Colonic mucosa (tissue), 4 donors: ENCODE measurements at regions not wholly inside any gene's neighbourhood (a gene's known extent, or its start where the extent isn't known, plus 50 kb on each side); places are given as distances from the start of the nearest gene placed in this dataset.

Experiments
- DNase-seq: peaks from one replicate; pipeline ENCODE4 v3.0.0-alpha.2; 2020
- H3K27ac ChIP-seq: fragments of 200-600 bp; one replicate; pipeline ENCODE4 v1.8.0; 2021
- H3K27me3 ChIP-seq: fragments of 200-600 bp; one replicate; pipeline ENCODE4 v1.8.0; 2021
- H3K36me3 ChIP-seq: fragments of 200-600 bp; one replicate; pipeline ENCODE4 v1.8.0; 2021
- H3K4me1 ChIP-seq: fragments of 200-600 bp; one replicate; pipeline ENCODE4 v1.8.0; 2021; ENCODE audit warnings: mild to moderate bottlenecking
- H3K4me3 ChIP-seq: fragments of 200-600 bp; one replicate; pipeline ENCODE4 v1.8.0; 2021
- H3K9ac ChIP-seq, 2 donors: one replicate each; pipeline ENCODE4 v1.7.0; 2013; ENCODE audit warnings: control low read depth in 2 of 2, low read depth in 2 of 2, low read length in 2 of 2
- H3K9me3 ChIP-seq: fragments of 200-600 bp; one replicate; pipeline ENCODE4 v1.8.0; 2021
- CTCF ChIP-seq: fragments of 200-600 bp; IDR thresholded peaks from one replicate; pipeline ENCODE4 v1.8.0; 2022; ENCODE audit warnings: antibody characterized with exemption, mild to moderate bottlenecking
- intact Hi-C: fragments of 100-400 bp; cut with DNase I; formaldehyde crosslinking; loops from one replicate; pipeline ENCODE4 v1.14.1; 2022
- donor health status: healthy.
- donor health status: DM: no; HTN: no; CAD: no.
- donor health status: DM: no; HTN: no; CAD: no.

- H3K9ac ChIP-seq: no peak overlapping the region
These were observed 49.8 kb upstream of the RAB6D start for GRCh38 chr2:131413785-131414184.

More at GRCh38 chr2:131413785-131414184, 49.8 kb upstream of the RAB6D start:
- DNase-seq: no peak
- H3K9me3 ChIP-seq: no peaks in the 10 kb centered on the region
- H3K36me3 ChIP-seq: no peaks in the 10 kb centered on the region
- no peaks in the 10 kb centered on the region for H3K4me1 ChIP-seq
- H3K27ac ChIP-seq: no peak overlapping the region
- TF ChIP-seq CTCF: no peak
- H3K27me3 ChIP-seq: no peaks in the 10 kb centered on the region
- H3K4me3 ChIP-seq: no peak overlapping the region
- intact Hi-C loops: loop anchor here (10.0 kb wide), 1 partner anchor 261 kb away; no protein-coding TSS in a partner anchor
